ENCODE measurements at regions not wholly inside any gene's neighbourhood (a gene's known extent, or its start where the extent isn't known, plus 50 kb on each side); places are given as distances from the start of the nearest gene placed in this dataset.

DNA sequence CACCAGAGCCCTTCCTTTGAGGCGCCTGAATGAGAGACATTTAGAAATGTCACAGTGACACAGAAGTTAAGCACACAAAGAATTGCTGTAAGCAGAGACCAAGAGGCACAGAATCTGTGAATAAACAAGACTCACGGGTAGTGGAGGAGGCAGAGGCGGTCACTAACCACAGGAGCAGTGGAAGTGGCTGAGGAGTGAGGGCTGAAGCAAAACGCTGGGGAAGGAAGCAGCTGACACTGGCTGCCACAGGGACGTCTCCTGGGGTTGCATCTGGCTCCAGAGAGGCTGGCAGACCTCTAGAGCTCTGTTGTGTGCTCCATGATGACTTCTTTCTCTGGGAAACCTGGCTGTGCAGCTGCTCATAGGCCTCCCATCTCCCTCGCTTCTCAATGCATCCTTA is 65.0 kb upstream of the SLC2A12 start:
- Histone ChIP-seq H3K27ac (ENCODE audit: low read length) (no peak overlapping the region), H3F3A (ENCODE audit: insufficient read depth, low read length) (no peaks in the 10 kb centered on the region), H3K4me2 (ENCODE audit: low read depth, low read length) (no peak overlapping the region), H3K27me3 (replicated peaks; ENCODE audit: insufficient read depth, low read length) (no peaks in the 10 kb centered on the region), H3K9me2 (replicated peaks; ENCODE audit: insufficient read depth, low read length) (no peaks in the 10 kb centered on the region), H4K20me1 (ENCODE audit: insufficient read depth, low read length) (no peaks in the 10 kb centered on the region), H3K9me3 (replicated peaks; ENCODE audit: insufficient read depth, low read length) (no peaks in the 10 kb centered on the region), H3K79me2 (ENCODE audit: low read length) (no peaks in the 10 kb centered on the region), H3K36me3 (replicated peaks; ENCODE audit: insufficient read depth, low read length) (no peaks in the 10 kb centered on the region), H3K9ac (ENCODE audit: low read length) (no peak overlapping the region), H2AFZ (ENCODE audit: low read length) (no peak overlapping the region), H3K4me3 (ENCODE audit: low read length) (no peak overlapping the region), H3K4me1 (ENCODE audit: low read length) (no peaks in the 10 kb centered on the region)
- no peak for DNase-seq
- TF ChIP-seq, protein P1, sequence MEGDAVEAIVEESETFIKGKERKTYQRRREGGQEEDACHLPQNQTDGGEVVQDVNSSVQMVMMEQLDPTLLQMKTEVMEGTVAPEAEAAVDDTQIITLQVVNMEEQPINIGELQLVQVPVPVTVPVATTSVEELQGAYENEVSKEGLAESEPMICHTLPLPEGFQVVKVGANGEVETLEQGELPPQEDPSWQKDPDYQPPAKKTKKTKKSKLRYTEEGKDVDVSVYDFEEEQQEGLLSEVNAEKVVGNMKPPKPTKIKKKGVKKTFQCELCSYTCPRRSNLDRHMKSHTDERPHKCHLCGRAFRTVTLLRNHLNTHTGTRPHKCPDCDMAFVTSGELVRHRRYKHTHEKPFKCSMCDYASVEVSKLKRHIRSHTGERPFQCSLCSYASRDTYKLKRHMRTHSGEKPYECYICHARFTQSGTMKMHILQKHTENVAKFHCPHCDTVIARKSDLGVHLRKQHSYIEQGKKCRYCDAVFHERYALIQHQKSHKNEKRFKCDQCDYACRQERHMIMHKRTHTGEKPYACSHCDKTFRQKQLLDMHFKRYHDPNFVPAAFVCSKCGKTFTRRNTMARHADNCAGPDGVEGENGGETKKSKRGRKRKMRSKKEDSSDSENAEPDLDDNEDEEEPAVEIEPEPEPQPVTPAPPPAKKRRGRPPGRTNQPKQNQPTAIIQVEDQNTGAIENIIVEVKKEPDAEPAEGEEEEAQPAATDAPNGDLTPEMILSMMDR (IDR thresholded peaks at IDR 0.05; ENCODE audit: low read length): no peak
- no peak for TF ChIP-seq EZH2 (optimal IDR thresholded peaks at IDR 0.05; ENCODE audit: low read depth, low read length)
- no peak for TF ChIP-seq EZH2phosphoT487 (IDR thresholded peaks at IDR 0.05; ENCODE audit: low read length)

DNA sequence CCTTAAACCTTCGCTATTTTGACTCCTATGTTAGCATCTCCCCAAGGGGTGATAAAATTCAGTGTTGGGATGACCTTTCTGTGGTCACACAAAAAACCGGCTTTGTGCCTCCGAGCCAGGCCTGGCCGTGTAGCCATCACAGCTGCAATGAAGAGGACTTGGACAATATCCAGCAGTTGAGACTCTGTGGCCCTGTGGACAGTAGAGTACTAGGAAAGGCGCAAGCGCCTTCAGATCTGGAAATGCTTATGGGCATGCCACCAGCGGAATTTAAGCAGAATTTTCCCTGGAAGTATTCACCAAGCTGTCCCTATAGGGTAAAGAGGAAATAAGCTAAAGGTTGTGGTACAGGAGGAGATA is 63.3 kb upstream of the SLC2A12 start:
- no peaks in the 10 kb centered on the region for H3K4me1 ChIP-seq (ENCODE audit: low read length)
- no peak overlapping the region for H3K4me2 ChIP-seq (ENCODE audit: low read depth, low read length)
- H3K4me3 ChIP-seq (ENCODE audit: low read length): no peak overlapping the region
- no peaks in the 10 kb centered on the region for H3K9me3 ChIP-seq (replicated peaks; ENCODE audit: insufficient read depth, low read length)
- H3K36me3 ChIP-seq (replicated peaks; ENCODE audit: insufficient read depth, low read length): no peaks in the 10 kb centered on the region
- no peak overlapping the region for H2AFZ ChIP-seq (ENCODE audit: low read length)
- no peaks in the 10 kb centered on the region for H3K79me2 ChIP-seq (ENCODE audit: low read length)
- H3F3A ChIP-seq (ENCODE audit: insufficient read depth, low read length): no peaks in the 10 kb centered on the region
- H3K9ac ChIP-seq (ENCODE audit: low read length): no peak overlapping the region
- H3K27ac ChIP-seq (ENCODE audit: low read length): no peak overlapping the region
- DNase-seq: no peak
- no peaks in the 10 kb centered on the region for H3K27me3 ChIP-seq (replicated peaks; ENCODE audit: insufficient read depth, low read length)
- H4K20me1 ChIP-seq (ENCODE audit: insufficient read depth, low read length): no peaks in the 10 kb centered on the region
- TF ChIP-seq EZH2 (optimal IDR thresholded peaks at IDR 0.05; ENCODE audit: low read depth, low read length) (no peak), EZH2phosphoT487 (IDR thresholded peaks at IDR 0.05; ENCODE audit: low read length) (no peak)
- TF ChIP-seq, protein P1 (IDR thresholded peaks at IDR 0.05; ENCODE audit: low read length): no peak
- no peaks in the 10 kb centered on the region for H3K9me2 ChIP-seq (replicated peaks; ENCODE audit: insufficient read depth, low read length)

DNA sequence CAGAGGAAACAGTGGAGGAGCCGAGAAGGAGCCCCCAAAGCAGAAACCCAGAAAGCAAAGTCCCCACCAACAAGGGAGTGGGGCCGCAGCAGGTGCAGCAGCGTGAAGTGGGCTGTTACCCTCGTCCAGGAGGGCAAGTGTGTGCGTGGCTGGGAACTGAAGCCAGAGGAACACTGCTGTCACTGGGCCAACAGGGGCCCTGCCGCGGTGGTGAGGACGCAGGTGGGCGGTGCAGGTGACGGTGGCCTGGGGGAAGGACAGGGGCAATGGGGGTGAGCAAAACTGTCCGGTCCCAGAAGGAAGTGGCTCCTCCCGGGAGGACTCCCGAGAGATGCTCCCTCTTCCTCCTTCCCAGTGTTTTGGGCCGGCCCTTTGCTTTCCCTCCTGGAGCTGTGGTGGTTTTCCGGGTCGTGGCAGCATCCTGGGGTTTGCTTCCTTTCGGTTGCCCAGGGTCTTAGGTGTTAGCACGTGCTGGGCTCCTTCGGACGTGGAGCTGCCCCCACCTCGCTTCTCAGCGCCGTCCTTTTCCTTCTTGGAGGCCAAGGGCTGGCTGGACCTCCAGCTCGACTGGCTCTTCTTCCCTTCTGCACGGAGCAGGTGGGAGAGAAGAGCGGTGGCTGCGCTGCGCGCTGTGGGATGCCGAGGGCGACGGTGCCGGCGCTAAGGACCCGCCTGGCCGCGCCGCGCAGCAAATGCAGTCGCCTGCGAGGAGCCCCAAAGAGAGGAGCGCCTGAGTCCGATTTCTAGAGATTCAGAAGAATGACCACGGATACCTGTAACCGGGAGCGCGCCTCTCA is 62.7 kb upstream of the SLC2A12 start:
- Histone ChIP-seq H2AFZ (ENCODE audit: low read length) (no peak overlapping the region), H3K4me2 (ENCODE audit: low read depth, low read length) (no peak overlapping the region), H3K9me3 (replicated peaks; ENCODE audit: insufficient read depth, low read length) (no peaks in the 10 kb centered on the region), H3K27ac (ENCODE audit: low read length) (no peak overlapping the region), H3K36me3 (replicated peaks; ENCODE audit: insufficient read depth, low read length) (no peaks in the 10 kb centered on the region), H3K79me2 (ENCODE audit: low read length) (no peaks in the 10 kb centered on the region), H3K9ac (ENCODE audit: low read length) (no peak overlapping the region), H3K4me1 (ENCODE audit: low read length) (no peaks in the 10 kb centered on the region), H4K20me1 (ENCODE audit: insufficient read depth, low read length) (no peaks in the 10 kb centered on the region), H3F3A (ENCODE audit: insufficient read depth, low read length) (no peaks in the 10 kb centered on the region), H3K27me3 (replicated peaks; ENCODE audit: insufficient read depth, low read length) (no peaks in the 10 kb centered on the region), H3K9me2 (replicated peaks; ENCODE audit: insufficient read depth, low read length) (no peaks in the 10 kb centered on the region), H3K4me3 (ENCODE audit: low read length) (no peak overlapping the region)
- TF ChIP-seq EZH2phosphoT487 (IDR thresholded peaks at IDR 0.05; ENCODE audit: low read length): no peak
- TF ChIP-seq, protein P1 (IDR thresholded peaks at IDR 0.05; ENCODE audit: low read length): no peak
- no peak for TF ChIP-seq EZH2 (optimal IDR thresholded peaks at IDR 0.05; ENCODE audit: low read depth, low read length)
- DNase-seq: no peak

All from MM.1S (cell line).